ENCODE measurements at regions not wholly inside any gene's neighbourhood (a gene's known extent, or its start where the extent isn't known, plus 50 kb on each side); places are given as distances from the start of the nearest gene placed in this dataset.

DNA sequence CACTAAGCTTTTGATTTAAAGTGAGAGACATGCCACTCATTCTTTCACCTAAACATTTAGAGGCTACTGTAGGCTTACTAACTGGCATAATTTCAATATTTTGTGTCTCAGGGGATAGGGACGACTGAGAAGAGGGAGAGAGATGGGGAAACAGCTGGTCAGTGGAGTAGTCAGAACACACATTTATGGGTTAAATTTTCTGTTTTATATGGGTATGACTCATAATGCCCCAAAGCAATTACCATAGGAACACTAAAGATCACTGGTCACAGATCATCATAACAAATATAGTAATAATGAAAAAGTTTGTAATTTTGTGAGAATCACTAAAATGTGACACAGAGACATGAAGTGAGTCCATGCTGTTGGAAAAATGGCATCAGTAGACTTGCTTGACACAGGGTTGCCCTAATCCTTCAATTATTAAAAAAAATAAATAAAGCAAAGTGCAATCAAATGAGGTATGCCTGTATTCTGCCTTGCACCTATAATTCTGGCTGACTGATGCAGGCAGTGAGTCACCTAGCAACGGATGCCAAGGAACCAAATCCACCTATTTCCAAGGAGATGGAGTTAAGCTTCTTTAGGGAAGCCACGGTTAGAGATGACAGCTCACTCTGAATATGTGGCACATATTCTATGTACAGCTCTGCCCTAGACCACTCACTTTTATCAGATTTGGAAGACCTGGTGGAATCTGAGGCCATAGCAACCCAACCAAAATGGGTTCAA is 166.1 kb downstream of the MARCHF11 start:
- no peak for DNase-seq

- DNase-seq = no peak
Observed at GRCh38 chr5:16009256-16009655, 170.3 kb downstream of the MARCHF11 start.

GRCh38 chr5:16007750-16008415 is 171.7 kb downstream of the MARCHF11 start:
- no peak for DNase-seq

- peak; percentile 38 for DNase-seq
Observed at GRCh38 chr5:16005225-16005624, 174.4 kb downstream of the MARCHF11 start.

DNA sequence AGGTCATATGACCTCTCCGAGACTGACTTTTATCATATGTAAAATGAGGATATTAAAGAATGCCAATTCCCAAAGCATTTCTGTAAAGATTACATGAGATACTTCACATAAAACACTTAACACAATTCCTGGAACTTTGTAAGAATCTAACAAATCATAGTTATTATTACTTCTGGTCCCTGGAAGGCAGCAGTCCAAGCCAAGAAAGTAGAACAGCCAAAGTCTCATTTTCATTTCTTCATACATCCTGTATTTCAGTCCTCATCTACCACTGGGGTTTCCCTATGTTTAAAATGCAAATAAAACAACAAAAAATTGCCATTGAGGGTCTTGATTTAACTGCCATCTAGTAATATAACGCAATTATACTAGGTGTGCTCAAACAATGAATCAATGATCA is 179.5 kb downstream of the MARCHF11 start:
- DNase-seq = no peak

- peak; percentile 50 for DNase-seq
Observed at GRCh38 chr5:15995341-15996052, 184.1 kb downstream of the MARCHF11 start.

DNA sequence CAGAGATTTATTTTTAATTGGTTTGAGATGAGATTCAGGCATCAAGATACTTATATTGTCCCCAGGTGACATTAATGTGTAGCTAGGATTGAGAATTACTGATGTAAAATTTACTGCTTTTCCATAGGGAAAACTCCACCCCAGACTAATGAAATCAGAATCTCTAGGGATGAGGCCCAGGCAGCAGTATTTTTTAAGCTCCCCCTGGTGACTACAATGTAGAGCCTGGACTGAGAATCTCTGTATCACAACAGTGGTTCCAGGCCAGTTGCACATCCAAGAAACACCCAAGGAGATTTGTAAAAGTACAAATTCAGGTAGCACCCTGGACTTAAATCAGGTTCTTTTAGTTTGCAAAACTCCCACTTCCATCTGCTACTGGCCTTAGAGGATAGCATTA is 185.7 kb downstream of the MARCHF11 start:
- no peak for DNase-seq

GRCh38 chr5:15993334-15993733 is 186.3 kb downstream of the MARCHF11 start:
- DNase-seq = no peak

GRCh38 chr5:15992918-15993317 is 186.7 kb downstream of the MARCHF11 start:
- no peak for DNase-seq

- no peak for DNase-seq
Observed at GRCh38 chr5:15991586-15991985, 188.0 kb downstream of the MARCHF11 start.

All from NCI-H1105 treated with DMSO at 0.1 percent for 48 hours (cell line).